SK-N-MC (cell line): ENCODE measurements at regions not wholly inside any gene's neighbourhood (a gene's known extent, or its start where the extent isn't known, plus 50 kb on each side); places are given as distances from the start of the nearest gene placed in this dataset.

Source experiments
- EZH2 ChIP-seq: fragments of 200-600 bp; sonication (generic); IDR thresholded peaks from one replicate; pipeline ENCODE4 v1.6.1; 2017; ENCODE audit warnings: antibody characterized with exemption
- FOXP2 ChIP-seq: optimal IDR thresholded peaks from 2 replicates; pipeline ENCODE3; 2011; ENCODE audit warnings: mild to moderate bottlenecking, moderate library complexity; ENCODE audit not compliant: insufficient read depth; ENCODE audit errors: extremely low read length, control extremely low read depth
- POLR2AphosphoS5 ChIP-seq: IDR thresholded peaks from 2 replicates; pipeline ENCODE4 v1.6.1; 2012; ENCODE audit warnings: mild to moderate bottlenecking, low read depth, low read length, borderline replicate concordance

DNA sequence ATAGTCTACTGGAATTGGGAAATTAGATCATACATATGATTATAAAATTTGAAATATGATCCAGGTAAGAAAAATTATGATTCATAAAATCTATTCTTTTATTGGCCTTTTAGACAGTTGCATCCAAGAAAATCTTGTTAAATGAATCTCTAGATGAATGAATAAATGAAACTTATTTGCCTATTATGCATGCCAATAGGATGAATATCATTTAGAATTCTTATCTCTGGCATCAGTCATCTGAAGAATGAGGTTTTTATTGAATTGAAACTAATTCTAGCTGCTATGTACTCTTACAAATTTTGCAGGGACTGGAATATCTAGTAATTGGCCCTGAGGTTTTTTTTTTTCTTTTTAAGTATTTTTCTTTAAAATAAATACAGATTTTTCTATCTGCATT, 475.5 kb downstream of the NAV3 start:
- no peak for TF ChIP-seq POLR2AphosphoS5
- no peak for TF ChIP-seq EZH2
- no peak for TF ChIP-seq FOXP2
